Pancreas (tissue), 10 donors: ENCODE measurements at regions not wholly inside any gene's neighbourhood (a gene's known extent, or its start where the extent isn't known, plus 50 kb on each side); places are given as distances from the start of the nearest gene placed in this dataset.
"Not testable (repeated sequence)": the region's sequence is repeated elsewhere in the genome, so short reads cannot be mapped to it uniquely, and the experiment has no call there.

Experiments
- ATAC-seq, 4 donors: fragments of 200-7000 bp; cut with Tn5 transposase; one replicate each; pipeline versions ENCODE4 v1.8.0 to v1.9.1; 2020; ENCODE audit warnings: mild to moderate bottlenecking in 4 of 4, moderate library complexity in 4 of 4
- DNase-seq, 6 donors: peaks; one replicate each; pipeline ENCODE4 v3.0.0-alpha.2; 2020
- FAIRE-seq: peaks from 2 replicates; lab custom pipeline; 2012; peaks lifted over from hg19 to GRCh38; lab: Jason Lieb, UNC
- H3K27ac ChIP-seq, 4 donors: fragments of 200-600 bp; sonication (generic); 1 replicate in 3 of 4; 2 replicates in 1 of 4; pipeline versions ENCODE4 v1.5.0 to v1.8.0; 2020
- H3K27me3 ChIP-seq, 4 donors: fragments of 200-600 bp; one replicate each; pipeline ENCODE4 v1.8.0; 2021
- H3K36me3 ChIP-seq, 3 donors: fragments of 200-600 bp; sonication (generic) in 1 of 3; one replicate each; pipeline versions ENCODE4 v1.5.0 to v1.8.0; 2020 to 2021
- H3K4me1 ChIP-seq, 3 donors: fragments of 200-600 bp; one replicate each; pipeline ENCODE4 v1.8.0; 2021
- H3K4me3 ChIP-seq, 4 donors: fragments of 200-600 bp; sonication (generic) in 2 of 4; one replicate each; pipeline versions ENCODE4 v1.5.0 to v1.8.0; 2020 to 2021
- H3K9me3 ChIP-seq, 4 donors: fragments of 200-600 bp; one replicate each; pipeline ENCODE4 v1.8.0; 2021
- CTCF ChIP-seq, 4 donors: fragments of 200-600 bp; sonication (generic) in 3 of 4; IDR thresholded peaks; one replicate each; pipeline versions ENCODE4 v1.5.0 to v1.8.0; 2021; ENCODE audit warnings: antibody characterized with exemption in 4 of 4
- WGBS, 2 donors: extraction: QIAGEN DNeasy Blood & Tissue Kit; methylation state at CpG; one replicate each; pipeline ENCODE4 v1.1.7; 2013; 5-methylcytosine and 5-hydroxymethylcytosine counted together
- intact Hi-C, 3 donors: fragments of 100-400 bp; cut with DNase I; formaldehyde crosslinking; loops; one replicate each; pipeline versions ENCODE4 v1.11.1 to v1.14.2; 2022
- donor health status: healthy with polysubstance abuse.
- donor health status: DM: no; HTN: no; CAD: no; lungs with moderate emphysema.
- donor health status: DM: no; HTN: no; CAD: no.
- donor health status: control.
- donor health status: control.
- donor health status: Bipolar disorder and iron deficiency.
- donor health status: DM: yes; HTN: yes; CAD: no.
- donor health status: DM: no; HTN: no; CAD: no.
- donor health status: DM: no; HTN: no; CAD: no.
- donor health status: DM: yes; HTN: yes; CAD: no.

- FAIRE-seq (no peak), ATAC-seq (peak; percentile 49 to 78 (median 59)), DNase-seq (no peak)
- H3K27ac ChIP-seq, result no peak overlapping the region
- no peaks in the 10 kb centered on the region for H3K9me3 ChIP-seq
- TF ChIP-seq CTCF (IDR thresholded peaks at IDR 0.05), result no peak
- no peaks in the 10 kb centered on the region for H3K27me3 ChIP-seq
- WGBS, 2 donors, result 46% methylated on average over 10 of the region's 10 CpGs
- no peaks in the 10 kb centered on the region for H3K36me3 ChIP-seq
- H3K4me1 ChIP-seq, result peaks cover 5 to 22% (median 10%) of the 10 kb centered on the region in 3 donors
- intact Hi-C loops, result no loop called here
- no peak overlapping the region for H3K4me3 ChIP-seq
Observed at GRCh38 chr5:82984786-82985735, 92.1 kb downstream of the TMEM167A start.

GRCh38 chr5:82982846-82983245 is 94.3 kb downstream of the TMEM167A start:
- no peak for DNase-seq
- no peaks in the 10 kb centered on the region for H3K9me3 ChIP-seq
- ATAC-seq, result no peak
- 88 to 91% methylated on average over 2 of the region's 2 CpGs for WGBS, 2 donors
- intact Hi-C loops, result no loop called here
- FAIRE-seq, result no peak
- no peak overlapping the region for H3K27ac ChIP-seq
- TF ChIP-seq CTCF (IDR thresholded peaks at IDR 0.05), result no peak
- no peaks in the 10 kb centered on the region for H3K27me3 ChIP-seq
- no peaks in the 10 kb centered on the region for H3K36me3 ChIP-seq
- no peak overlapping the region for H3K4me3 ChIP-seq
- H3K4me1 ChIP-seq, result peaks cover 5 to 22% (median 10%) of the 10 kb centered on the region in 3 donors

GRCh38 chr5:82976887-82977286 is 100.3 kb downstream of the TMEM167A start:
- H3K4me3 ChIP-seq, H3K4me1 ChIP-seq, H3K27ac ChIP-seq, H3K36me3 ChIP-seq, H3K9me3 ChIP-seq, H3K27me3 ChIP-seq, FAIRE-seq, DNase-seq, ATAC-seq, intact Hi-C loops: not testable (repeated sequence)

GRCh38 chr5:82975812-82976211 is 101.4 kb downstream of the TMEM167A start:
- WGBS, 2 donors, result 80 to 85% methylated on average over 5 of the region's 5 CpGs
- DNase-seq, result no peak
- Histone ChIP-seq H3K4me3 (no peak overlapping the region), H3K9me3 (no peaks in the 10 kb centered on the region), H3K36me3 (no peaks in the 10 kb centered on the region), H3K27ac (no peak overlapping the region), H3K27me3 (no peaks in the 10 kb centered on the region), H3K4me1 (no peaks in the 10 kb centered on the region)
- TF ChIP-seq CTCF (IDR thresholded peaks at IDR 0.05), result no peak
- ATAC-seq, result no peak
- intact Hi-C loops, result no loop called here
- FAIRE-seq, result no peak

GRCh38 chr5:82975396-82975795 is 101.8 kb downstream of the TMEM167A start:
- Histone ChIP-seq H3K36me3 (no peaks in the 10 kb centered on the region), H3K4me3 (no peak overlapping the region), H3K9me3 (no peaks in the 10 kb centered on the region), H3K27me3 (no peaks in the 10 kb centered on the region), H3K4me1 (no peaks in the 10 kb centered on the region), H3K27ac (no peak overlapping the region)
- intact Hi-C loops, result no loop called here
- TF ChIP-seq CTCF (IDR thresholded peaks at IDR 0.05), result no peak
- WGBS, 2 donors, result 69 to 72% methylated on average over 9 of the region's 9 CpGs
- FAIRE-seq, result no peak
- no peak for ATAC-seq
- no peak for DNase-seq

GRCh38 chr5:82974346-82974745 is 102.8 kb downstream of the TMEM167A start:
- DNase-seq, H3K27ac ChIP-seq, H3K36me3 ChIP-seq, H3K4me1 ChIP-seq, H3K4me3 ChIP-seq, H3K27me3 ChIP-seq, intact Hi-C loops, ATAC-seq, H3K9me3 ChIP-seq, FAIRE-seq: not testable (repeated sequence)
- WGBS, 2 donors, result 46 to 52% methylated on average over 2 of the region's 2 CpGs
